ENCODE measurements at regions not wholly inside any gene's neighbourhood (a gene's known extent, or its start where the extent isn't known, plus 50 kb on each side); places are given as distances from the start of the nearest gene placed in this dataset.
"Not testable (repeated sequence)": the region's sequence is repeated elsewhere in the genome, so short reads cannot be mapped to it uniquely, and the experiment has no call there.

GRCh38 chr4:40681600-40681999, 51.9 kb upstream of the RBM47 start:
- no peaks in the 10 kb centered on the region for H3K9me3 Mint-ChIP-seq
- peaks cover 6% of the 10 kb centered on the region for H3K27me3 Mint-ChIP-seq
- H3K4me3 Mint-ChIP-seq: no peak overlapping the region
- no peaks in the 10 kb centered on the region for H3K36me3 Mint-ChIP-seq (ENCODE audit: low read depth)
- H3K4me1 Mint-ChIP-seq (ENCODE audit: low read depth): peaks cover 14% of the 10 kb centered on the region
- DNase-seq: no peak
- no peak overlapping the region for H3K27ac Mint-ChIP-seq

- DNase-seq: no peak
- H3K27me3 Mint-ChIP-seq: peaks cover 6% of the 10 kb centered on the region
- peak overlapping the region; percentile 85 for H3K27ac Mint-ChIP-seq
- no peaks in the 10 kb centered on the region for H3K9me3 Mint-ChIP-seq
- H3K4me3 Mint-ChIP-seq: no peak overlapping the region
- H3K36me3 Mint-ChIP-seq (ENCODE audit: low read depth): no peaks in the 10 kb centered on the region
- peaks cover 14% of the 10 kb centered on the region for H3K4me1 Mint-ChIP-seq (ENCODE audit: low read depth)
Measured at GRCh38 chr4:40682290-40683101, 52.8 kb upstream of the RBM47 start.

DNA sequence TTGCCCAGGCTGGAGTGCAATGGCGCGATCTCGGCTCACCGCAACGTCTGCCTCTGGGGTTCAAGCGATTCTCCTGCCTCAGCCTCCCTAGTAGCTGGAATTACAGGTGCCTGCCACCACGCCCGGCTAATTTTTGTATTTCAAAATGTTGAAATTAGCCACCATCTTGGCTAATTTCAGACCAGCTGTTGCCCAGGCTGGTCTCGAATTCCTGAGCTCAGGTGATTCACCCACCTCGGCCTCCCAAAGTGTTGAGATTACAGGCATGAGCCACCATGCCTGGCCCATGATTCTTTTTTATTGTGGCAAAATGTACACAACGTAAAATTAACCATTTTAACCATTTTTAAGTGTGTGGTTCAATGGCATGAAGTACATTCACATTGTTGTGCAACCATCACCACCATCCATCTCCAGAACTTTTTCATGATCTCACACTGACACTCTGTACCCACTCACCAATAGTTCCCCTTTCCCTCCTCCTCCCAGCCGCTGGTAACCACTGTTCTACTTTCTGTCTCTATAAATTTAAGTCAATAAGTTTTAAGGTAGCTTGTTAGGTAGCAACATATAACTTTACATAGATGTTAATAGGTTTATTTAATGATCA, 54.0 kb upstream of the RBM47 start:
- H3K27me3 Mint-ChIP-seq; H3K27ac Mint-ChIP-seq; H3K36me3 Mint-ChIP-seq (ENCODE audit: low read depth); H3K4me3 Mint-ChIP-seq; H3K9me3 Mint-ChIP-seq; DNase-seq: not testable (repeated sequence)
- peaks cover 26% of the 10 kb centered on the region for H3K4me1 Mint-ChIP-seq (ENCODE audit: low read depth)

- Mint-ChIP-seq H3K27me3 (peaks cover 6% of the 10 kb centered on the region), H3K9me3 (no peaks in the 10 kb centered on the region), H3K4me3 (no peak overlapping the region), H3K4me1 (ENCODE audit: low read depth) (peaks cover 27% of the 10 kb centered on the region), H3K27ac (no peak overlapping the region), H3K36me3 (ENCODE audit: low read depth) (no peaks in the 10 kb centered on the region)
- no peak for DNase-seq
Measured at GRCh38 chr4:40684404-40684803, 54.7 kb upstream of the RBM47 start.

DNA sequence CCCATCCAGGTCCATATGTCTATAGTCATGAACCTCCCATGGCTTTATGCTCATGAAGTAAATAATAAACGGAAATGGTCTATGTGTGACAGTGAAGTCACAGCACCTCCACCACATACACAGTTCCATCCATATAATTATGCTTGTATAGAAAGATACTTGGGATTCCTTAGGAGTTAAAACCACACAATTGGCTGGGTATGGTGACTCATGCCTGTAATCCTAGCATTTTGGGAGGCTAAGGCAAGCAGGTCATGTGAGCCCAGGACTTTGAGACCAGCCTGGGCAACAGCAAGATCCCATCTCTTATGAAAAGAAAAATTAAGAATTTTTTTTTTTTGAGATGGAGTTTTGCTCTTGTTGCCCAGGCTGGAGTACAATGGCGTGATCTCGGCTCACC, 55.6 kb upstream of the RBM47 start:
- no peak for DNase-seq
- Mint-ChIP-seq H3K4me1 (ENCODE audit: low read depth) (peaks cover 29% of the 10 kb centered on the region), H3K36me3 (ENCODE audit: low read depth) (no peaks in the 10 kb centered on the region), H3K27me3 (peaks cover 8% of the 10 kb centered on the region), H3K27ac (no peak overlapping the region), H3K4me3 (no peak overlapping the region), H3K9me3 (no peaks in the 10 kb centered on the region)

GRCh38 chr4:40686081-40686913, 56.6 kb upstream of the RBM47 start:
- DNase-seq: no peak
- Mint-ChIP-seq H3K27me3 (peaks cover 6% of the 10 kb centered on the region), H3K9me3 (peaks cover 4% of the 10 kb centered on the region), H3K36me3 (ENCODE audit: low read depth) (no peaks in the 10 kb centered on the region), H3K4me1 (ENCODE audit: low read depth) (peaks cover 29% of the 10 kb centered on the region), H3K4me3 (no peak overlapping the region), H3K27ac (no peak overlapping the region)

- H3K36me3 Mint-ChIP-seq (ENCODE audit: low read depth): no peaks in the 10 kb centered on the region
- peak overlapping the region; percentile 96 for H3K27ac Mint-ChIP-seq
- peaks cover 20% of the 10 kb centered on the region for H3K4me1 Mint-ChIP-seq (ENCODE audit: low read depth)
- H3K27me3 Mint-ChIP-seq: peaks cover 10% of the 10 kb centered on the region
- peak overlapping the region; percentile 49 for H3K4me3 Mint-ChIP-seq
- peaks cover 4% of the 10 kb centered on the region for H3K9me3 Mint-ChIP-seq
- no peak for DNase-seq
Measured at GRCh38 chr4:40687676-40688389, 58.2 kb upstream of the RBM47 start.

- Mint-ChIP-seq H3K27ac (peak overlapping the region; percentile 96), H3K9me3 (peaks cover 4% of the 10 kb centered on the region), H3K4me3 (peak overlapping the region; percentile 49), H3K27me3 (peaks cover 10% of the 10 kb centered on the region), H3K36me3 (ENCODE audit: low read depth) (no peaks in the 10 kb centered on the region), H3K4me1 (ENCODE audit: low read depth) (peaks cover 20% of the 10 kb centered on the region)
- no peak for DNase-seq
Measured at GRCh38 chr4:40688446-40689095, 58.9 kb upstream of the RBM47 start.

DNA sequence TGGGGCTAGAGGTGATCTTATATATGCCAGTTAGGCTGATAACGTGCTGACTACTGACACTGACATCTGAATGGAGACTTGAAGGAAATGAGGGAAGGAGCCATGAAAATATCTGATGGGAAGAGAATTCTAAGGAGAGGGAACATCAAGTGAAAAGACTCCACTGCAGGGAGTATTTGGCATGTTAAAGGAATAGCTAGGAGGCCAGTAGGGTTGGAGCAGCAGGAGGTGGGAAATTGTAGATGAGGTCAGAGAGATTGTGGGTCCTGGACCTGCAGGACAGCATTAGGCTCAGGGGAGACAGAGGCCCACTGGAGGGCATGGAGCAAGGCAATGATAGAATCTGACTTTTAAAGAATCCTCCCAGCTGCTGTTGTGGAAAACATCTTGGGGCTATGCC, 55.8 kb upstream of the NSUN7 start:
- Mint-ChIP-seq H3K36me3 (ENCODE audit: low read depth) (no peaks in the 10 kb centered on the region), H3K27me3 (peaks cover 14% of the 10 kb centered on the region), H3K4me1 (ENCODE audit: low read depth) (peaks cover 8% of the 10 kb centered on the region), H3K27ac (no peak overlapping the region), H3K9me3 (peaks cover 4% of the 10 kb centered on the region), H3K4me3 (no peak overlapping the region)
- DNase-seq: no peak

DNA sequence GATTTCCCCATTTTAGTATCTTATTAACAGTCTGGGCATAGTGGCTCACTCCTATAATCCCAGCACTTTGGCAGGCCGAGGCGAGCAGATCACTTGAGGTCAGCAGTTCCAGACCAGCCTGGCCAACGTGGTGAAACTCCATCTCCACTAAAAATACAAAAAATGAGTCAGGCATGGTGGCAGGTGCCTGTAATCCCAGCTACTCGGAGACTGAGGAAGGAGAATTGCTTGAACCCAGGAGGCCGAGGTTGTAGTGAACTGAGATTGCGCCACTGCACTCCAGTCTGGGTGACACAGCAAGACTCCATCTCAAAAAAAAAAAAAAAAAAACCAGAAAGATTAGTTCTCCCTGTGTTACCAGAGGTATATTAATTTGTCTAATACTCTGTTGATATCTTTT, 52.3 kb upstream of the NSUN7 start:
- not testable (repeated sequence) for H3K27ac Mint-ChIP-seq; H3K36me3 Mint-ChIP-seq (ENCODE audit: low read depth); H3K9me3 Mint-ChIP-seq; H3K4me3 Mint-ChIP-seq; DNase-seq; H3K27me3 Mint-ChIP-seq
- peaks cover 31% of the 10 kb centered on the region for H3K4me1 Mint-ChIP-seq (ENCODE audit: low read depth)

- DNase-seq: no peak
- H3K36me3 Mint-ChIP-seq (ENCODE audit: low read depth): no peaks in the 10 kb centered on the region
- H3K27ac Mint-ChIP-seq: peak overlapping the region; percentile 86
- H3K4me1 Mint-ChIP-seq (ENCODE audit: low read depth): peaks cover 39% of the 10 kb centered on the region
- H3K27me3 Mint-ChIP-seq: peaks cover 3% of the 10 kb centered on the region
- H3K9me3 Mint-ChIP-seq: peaks cover 4% of the 10 kb centered on the region
- no peak overlapping the region for H3K4me3 Mint-ChIP-seq
Measured at GRCh38 chr4:40698733-40699132, 51.0 kb upstream of the NSUN7 start.

DNA sequence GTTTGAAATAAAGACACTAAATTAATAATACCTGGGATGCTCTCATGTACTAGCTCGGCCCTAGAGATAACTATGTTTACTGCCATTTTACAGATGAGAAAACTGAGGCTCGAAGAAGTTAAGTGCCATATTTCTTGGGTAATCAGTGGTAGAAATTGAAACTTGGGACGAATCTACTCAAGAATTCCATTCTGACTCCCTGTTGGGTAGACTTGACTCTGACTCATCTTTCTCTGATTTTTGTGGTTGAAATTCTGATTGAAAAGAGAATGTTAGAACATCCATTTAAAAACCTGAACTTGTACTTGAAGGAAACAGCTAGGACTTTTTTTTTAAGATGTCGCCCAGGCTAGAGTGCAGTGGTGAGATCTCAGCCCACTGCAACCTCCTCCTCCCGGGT, 50.1 kb upstream of the NSUN7 start:
- no peak overlapping the region for H3K4me3 Mint-ChIP-seq

More for the DNA sequence above, 50.1 kb upstream of the NSUN7 start:
- peak overlapping the region; percentile 86 for H3K27ac Mint-ChIP-seq
- no peaks in the 10 kb centered on the region for H3K36me3 Mint-ChIP-seq (ENCODE audit: low read depth)
- no peaks in the 10 kb centered on the region for H3K27me3 Mint-ChIP-seq
- H3K4me1 Mint-ChIP-seq (ENCODE audit: low read depth): peaks cover 39% of the 10 kb centered on the region
- DNase-seq: no peak
- peaks cover 4% of the 10 kb centered on the region for H3K9me3 Mint-ChIP-seq
